Thyroid gland (tissue), 4 donors: ENCODE measurements at regions not wholly inside any gene's neighbourhood (a gene's known extent, or its start where the extent isn't known, plus 50 kb on each side); places are given as distances from the start of the nearest gene placed in this dataset.
"Not testable (repeated sequence)": the region's sequence is repeated elsewhere in the genome, so short reads cannot be mapped to it uniquely, and the experiment has no call there.

Experiments used
- POLR2A ChIP-seq, 2 donors: fragments of 450-650 bp; IDR thresholded peaks; one replicate each; pipeline ENCODE4 v1.6.1; 2017; ENCODE audit warnings: antibody characterized with exemption in 2 of 2, mild to moderate bottlenecking in 2 of 2, moderate library complexity in 1 of 2
- TF ChIP-seq, protein P1 (sequence below), 6 experiments: fragments of 200-600 bp in 3 of 6; fragments of 450-650 bp in 3 of 6; sonication (generic) in 3 of 6; IDR thresholded peaks; one replicate each; pipeline ENCODE4 v1.5.1; 2016 to 2019; ENCODE audit warnings: antibody characterized with exemption in 6 of 6, mild to moderate bottlenecking in 2 of 6, inconsistent platforms in 1 of 6, moderate library complexity in 1 of 6

DNA sequence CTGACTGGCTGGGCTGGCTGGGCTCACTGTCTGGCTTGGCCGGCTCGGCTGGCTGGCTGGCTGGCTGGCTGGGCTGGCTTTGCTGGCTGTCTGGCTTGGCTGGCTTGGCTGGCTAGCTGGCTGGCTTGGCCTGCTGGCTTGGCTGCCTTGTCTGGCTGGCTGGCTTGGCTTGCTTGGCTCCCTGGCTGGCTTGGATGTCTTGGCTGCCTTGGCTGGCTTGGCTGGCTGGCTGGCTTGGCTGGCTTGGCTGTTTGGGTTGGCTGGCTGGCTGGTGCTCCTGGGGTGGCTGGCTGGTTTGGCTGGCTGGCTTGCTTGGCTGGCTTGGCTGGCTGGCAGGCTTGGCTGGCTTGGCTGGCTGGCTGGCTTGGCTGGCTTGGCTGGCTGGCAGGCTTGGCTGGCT is 2836.9 kb downstream of the RPIA start:
- TF ChIP-seq, protein P1, sequence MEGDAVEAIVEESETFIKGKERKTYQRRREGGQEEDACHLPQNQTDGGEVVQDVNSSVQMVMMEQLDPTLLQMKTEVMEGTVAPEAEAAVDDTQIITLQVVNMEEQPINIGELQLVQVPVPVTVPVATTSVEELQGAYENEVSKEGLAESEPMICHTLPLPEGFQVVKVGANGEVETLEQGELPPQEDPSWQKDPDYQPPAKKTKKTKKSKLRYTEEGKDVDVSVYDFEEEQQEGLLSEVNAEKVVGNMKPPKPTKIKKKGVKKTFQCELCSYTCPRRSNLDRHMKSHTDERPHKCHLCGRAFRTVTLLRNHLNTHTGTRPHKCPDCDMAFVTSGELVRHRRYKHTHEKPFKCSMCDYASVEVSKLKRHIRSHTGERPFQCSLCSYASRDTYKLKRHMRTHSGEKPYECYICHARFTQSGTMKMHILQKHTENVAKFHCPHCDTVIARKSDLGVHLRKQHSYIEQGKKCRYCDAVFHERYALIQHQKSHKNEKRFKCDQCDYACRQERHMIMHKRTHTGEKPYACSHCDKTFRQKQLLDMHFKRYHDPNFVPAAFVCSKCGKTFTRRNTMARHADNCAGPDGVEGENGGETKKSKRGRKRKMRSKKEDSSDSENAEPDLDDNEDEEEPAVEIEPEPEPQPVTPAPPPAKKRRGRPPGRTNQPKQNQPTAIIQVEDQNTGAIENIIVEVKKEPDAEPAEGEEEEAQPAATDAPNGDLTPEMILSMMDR (IDR thresholded peaks at IDR 0.05): not testable (repeated sequence)
- not testable (repeated sequence) for TF ChIP-seq POLR2A (IDR thresholded peaks at IDR 0.05)
